Superior temporal gyrus (tissue), 1 donor: ENCODE measurements at regions not wholly inside any gene's neighbourhood (a gene's known extent, or its start where the extent isn't known, plus 50 kb on each side); places are given as distances from the start of the nearest gene placed in this dataset.

Experiments
- DNase-seq: peaks from one replicate; pipeline ENCODE4 v3.0.0-alpha.2; 2016; ENCODE audit errors: extremely low spot score

DNA sequence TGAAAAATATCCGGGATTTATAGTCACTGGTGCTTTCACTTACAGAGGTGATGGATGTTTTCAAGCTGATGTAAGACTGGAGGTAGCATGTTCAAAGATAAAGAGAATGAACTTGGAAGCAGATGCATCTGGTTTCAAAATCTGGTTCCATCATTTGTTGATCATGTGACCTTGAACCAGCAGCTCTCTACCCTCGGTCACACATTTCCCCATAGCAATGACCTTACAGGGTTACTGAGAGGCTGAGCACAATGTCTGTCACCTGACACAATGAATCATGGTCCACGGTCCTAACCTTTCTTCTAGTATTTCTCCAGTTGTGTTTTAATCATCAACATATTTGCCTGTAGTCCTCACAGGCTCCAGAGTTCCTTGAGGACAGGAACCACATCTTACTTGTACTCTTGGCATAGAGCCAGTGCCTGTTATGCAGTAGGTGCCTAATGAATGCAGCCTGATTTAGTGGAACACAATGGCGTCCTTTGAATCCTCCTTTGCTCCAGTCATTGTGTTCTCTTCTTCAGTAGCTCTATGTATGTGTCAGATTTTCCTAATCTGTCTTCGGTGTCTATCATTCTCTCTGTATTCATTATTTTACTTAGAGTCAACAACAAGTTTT, 667.3 kb downstream of the PTPRU start:
- DNase-seq: no peak

DNA sequence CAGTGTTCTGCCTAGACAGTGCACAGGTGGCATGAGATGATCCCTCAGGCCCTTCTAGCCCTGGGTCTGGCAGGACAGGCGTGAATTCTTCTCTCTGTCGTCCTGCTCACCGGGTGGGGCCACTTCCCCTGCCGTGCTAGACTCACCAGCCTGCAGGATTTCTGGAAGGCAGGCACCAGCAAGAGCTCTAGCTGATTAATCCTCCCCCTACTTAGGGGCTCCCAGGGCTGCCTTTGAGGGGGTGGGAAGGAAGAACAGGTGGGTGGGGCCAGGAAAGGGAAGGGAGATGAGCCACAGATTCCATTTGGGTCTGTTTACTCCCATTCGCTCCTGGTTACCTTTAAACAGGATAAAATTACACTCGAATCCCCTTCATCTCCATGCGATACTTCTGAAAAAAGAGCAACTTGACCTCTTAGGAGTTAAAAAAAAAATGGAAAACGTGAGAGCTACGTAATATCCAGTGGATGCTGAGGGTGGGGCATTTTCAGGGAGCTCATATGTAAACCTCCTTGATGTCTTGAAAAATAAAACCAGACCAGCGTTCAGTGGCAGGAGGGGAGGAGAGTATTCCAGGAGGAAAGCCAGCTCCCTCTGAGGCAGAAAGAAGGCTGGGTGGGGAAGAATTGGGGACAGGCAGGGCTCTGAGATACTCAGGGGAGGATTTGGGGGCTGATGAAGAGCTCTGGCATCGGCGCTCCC, 665.5 kb downstream of the PTPRU start:
- DNase-seq: no peak

DNA sequence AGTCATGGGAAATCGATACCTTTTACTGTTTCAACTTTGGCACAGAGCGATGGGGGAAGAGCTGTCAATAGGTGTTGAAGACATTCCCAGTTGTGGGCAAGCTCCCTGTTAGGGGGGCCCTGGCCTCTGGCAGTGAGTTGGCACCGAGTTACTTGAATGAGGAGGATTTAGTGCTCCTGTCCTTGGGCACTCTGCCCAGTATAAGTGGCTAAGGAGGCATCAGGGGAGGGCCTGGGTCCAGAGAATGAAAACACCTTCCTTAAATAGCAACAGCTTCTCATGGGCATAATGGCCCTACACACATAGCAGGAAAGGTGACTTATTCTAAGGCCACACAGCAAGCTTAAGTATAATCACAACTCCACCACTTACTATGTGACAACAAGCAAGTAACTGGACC, 664.4 kb downstream of the PTPRU start:
- no peak for DNase-seq

GRCh38 chr1:29900104-29900679, 663.9 kb downstream of the PTPRU start:
- DNase-seq: no peak

GRCh38 chr1:29896791-29897714, 660.7 kb downstream of the PTPRU start:
- no peak for DNase-seq

- no peak for DNase-seq
Measured at GRCh38 chr1:29896300-29896699, 660.0 kb downstream of the PTPRU start.

DNA sequence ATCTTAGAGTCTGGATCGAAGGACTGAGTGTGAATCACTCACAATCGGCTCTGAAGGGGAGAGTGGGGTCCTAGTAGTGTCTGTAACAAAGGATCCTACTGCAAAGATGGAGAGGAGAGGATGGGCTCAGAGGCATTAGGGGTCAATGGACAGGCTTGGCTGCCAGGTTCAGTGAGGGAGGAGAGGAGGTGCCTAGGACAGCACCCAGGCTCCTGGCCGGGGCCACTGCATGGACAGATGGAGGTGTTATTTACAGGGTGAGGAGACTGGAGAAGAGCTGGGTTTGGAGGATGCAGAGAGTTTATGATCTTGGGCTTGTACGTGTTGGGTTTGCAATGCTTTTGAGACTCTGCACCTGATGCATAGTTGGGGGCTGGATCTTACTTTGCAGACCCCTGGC, 658.9 kb downstream of the PTPRU start:
- DNase-seq: no peak

DNA sequence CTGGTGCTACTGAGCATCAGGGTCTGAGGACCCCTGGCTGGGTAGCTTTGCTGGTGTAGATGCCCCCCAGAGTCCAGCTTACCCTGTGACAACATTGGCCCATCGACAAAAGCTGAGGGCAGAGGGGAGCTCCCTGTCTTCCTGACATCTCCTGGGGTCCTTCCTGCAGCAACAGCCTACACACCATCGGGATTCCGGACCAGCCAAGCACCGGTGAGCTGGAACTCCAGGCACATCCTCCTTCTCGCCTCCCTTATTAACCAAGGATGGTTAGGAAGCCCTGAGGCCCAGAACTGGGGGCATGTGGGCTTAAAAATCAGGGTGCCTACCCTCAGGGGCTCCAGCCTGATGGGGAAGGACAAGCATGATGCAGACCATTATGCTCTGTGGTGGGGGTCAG, 658.0 kb downstream of the PTPRU start:
- no peak for DNase-seq

GRCh38 chr1:29893806-29894205, 657.5 kb downstream of the PTPRU start:
- no peak for DNase-seq

DNA sequence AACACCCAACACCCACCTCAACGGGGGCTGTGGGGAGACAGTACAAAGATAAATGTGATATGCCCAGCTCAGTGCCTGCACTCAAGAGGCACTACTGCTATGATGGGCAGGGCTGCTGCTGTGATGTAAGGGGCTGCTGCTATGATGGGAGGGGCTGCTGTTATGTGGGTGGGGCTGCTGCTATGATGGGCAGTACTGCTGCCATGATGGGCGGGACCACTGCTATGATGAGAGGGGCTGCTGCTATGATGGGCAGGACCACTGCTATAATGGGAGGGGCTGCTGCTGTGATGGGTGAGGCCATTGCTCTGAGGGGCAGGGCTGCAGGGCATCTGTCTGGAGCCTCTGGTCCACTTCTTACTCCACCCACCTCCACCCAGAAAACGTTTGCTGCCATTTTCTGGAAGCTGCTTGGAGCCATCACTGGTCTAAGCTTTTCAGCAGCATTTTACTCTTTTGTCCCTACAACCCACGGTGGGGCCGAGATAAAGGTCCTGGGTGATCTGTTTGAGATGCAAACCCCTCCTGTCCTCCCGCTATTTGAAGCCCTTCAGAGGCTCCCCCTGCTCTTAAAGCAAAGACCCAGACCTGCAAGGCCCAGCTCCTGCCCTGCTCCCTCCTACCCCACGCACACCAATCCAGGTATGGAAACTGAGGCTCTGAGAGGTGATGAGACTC, 656.9 kb downstream of the PTPRU start:
- DNase-seq: no peak

GRCh38 chr1:29892247-29892646, 655.9 kb downstream of the PTPRU start:
- no peak for DNase-seq

DNA sequence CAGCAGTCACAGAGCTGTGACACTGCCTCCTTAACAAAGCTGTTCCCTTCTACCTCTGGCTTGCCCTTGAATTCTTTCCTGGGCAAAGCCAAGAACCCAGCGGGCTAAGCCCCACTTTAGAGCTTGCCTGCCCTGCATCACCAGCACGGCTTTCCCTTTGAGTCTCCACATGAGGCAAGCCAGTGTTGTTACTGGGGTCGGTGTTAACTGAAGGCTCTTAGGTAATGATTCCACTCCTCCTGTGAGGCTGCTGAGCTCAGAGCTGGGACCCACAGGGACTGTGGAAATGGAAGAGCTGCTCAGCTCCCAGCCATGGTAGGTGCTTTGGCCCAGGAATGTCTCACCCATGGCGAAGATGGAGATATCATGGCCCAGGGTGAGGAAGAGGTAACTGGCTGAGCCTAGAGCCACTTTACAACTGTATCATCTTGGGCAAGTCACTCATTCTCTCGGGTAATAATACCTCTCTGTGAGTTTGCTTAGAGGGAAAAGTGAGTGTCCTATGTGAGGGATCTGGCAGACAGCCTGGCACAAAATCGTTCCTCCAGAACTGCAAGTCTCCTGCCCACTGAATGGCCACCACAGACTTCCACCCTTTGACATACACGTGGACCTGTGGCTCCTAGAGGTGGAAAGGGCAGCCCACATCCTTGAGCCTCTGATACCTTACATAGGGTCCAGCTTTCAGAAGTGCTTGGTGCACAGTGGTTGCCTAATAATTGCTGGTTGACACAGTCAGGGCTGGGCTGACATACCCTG, 654.1 kb downstream of the PTPRU start:
- DNase-seq: no peak

DNA sequence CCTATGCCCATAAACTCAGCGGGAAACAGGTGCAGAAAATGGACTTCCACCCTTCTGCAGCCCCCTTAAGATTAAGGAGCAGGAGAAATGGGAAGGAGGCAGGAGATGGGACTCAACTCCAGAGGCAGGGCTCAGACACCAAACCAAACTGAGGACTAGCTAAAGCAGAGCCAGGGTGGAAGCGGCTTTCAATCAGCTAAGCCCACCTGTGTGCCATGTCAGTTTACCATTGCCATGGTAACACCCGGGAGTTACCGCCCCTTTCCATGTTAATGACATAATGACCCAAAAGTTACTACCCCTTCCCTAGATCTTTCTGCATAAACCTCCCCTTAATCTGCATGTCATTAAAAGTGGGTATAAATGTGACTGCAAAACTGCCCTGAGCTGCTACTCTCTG, 653.5 kb downstream of the PTPRU start:
- DNase-seq: no peak

GRCh38 chr1:29884740-29885139, 648.4 kb downstream of the PTPRU start:
- DNase-seq: no peak

DNA sequence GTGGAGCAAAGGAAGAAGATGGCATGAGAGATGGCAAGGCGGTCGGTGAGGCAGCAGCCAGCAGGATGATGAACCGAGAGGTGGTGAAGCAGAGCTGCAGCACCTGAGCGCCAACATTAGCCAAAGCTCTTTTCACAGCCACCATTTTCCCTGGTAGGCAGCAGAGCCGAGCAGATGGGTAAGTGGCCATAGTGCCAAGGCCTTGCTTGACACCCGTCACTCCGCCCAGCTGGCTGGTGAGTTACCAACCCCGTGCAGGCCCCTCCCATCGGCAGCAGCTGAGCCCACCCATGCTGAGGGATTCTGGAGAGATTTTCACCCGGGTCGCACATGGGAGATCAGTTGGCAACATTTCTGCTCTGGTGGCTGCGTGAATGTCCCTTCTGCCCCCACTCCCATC, 647.7 kb downstream of the PTPRU start:
- DNase-seq: no peak

DNA sequence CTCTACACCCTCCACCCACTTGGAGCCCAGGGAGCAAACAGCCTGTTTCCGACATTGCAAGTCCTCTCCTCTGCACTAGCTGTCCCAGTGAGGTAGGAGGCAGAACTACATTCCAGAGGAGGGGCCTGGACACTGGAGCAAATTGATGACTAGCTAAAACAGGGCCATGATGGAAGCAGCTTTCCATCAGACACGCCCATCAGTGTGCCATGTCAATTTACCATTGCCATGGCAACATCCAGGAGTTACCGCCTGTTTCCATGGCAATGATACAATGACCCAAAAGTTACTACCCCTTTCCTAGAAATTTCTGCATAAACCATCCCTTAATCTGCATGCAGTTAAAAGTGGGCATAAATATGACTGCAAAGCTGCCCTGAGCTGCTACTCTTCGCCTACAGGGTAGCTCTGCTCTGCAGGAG, 647.1 kb downstream of the PTPRU start:
- no peak for DNase-seq

GRCh38 chr1:29880556-29880955, 644.2 kb downstream of the PTPRU start:
- DNase-seq: no peak

GRCh38 chr1:29879217-29879616, 642.9 kb downstream of the PTPRU start:
- no peak for DNase-seq

GRCh38 chr1:29878501-29878900, 642.2 kb downstream of the PTPRU start:
- DNase-seq: no peak

DNA sequence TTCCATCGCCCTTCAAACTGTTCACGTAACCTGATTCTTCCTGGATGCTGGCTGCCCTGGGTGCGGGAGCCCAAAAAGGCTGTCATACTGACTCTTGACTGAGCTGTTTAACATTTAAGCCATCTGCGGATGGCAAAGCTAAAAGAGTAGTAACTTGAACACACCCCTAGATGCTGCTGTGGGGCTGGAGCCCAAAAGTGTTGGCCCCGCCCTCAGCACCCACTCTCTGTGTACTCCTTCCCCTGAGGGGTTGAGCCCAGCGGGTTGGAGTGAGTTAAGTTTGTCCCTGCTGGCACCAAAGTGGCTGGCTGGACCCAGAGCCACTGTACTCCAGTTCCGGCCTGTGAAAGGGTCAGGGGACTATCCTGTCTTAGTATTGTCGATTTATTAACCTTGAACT, 640.6 kb downstream of the PTPRU start:
- no peak for DNase-seq

GRCh38 chr1:29876441-29876840, 640.1 kb downstream of the PTPRU start:
- DNase-seq: no peak
